ENCODE measurements at regions not wholly inside any gene's neighbourhood (a gene's known extent, or its start where the extent isn't known, plus 50 kb on each side); places are given as distances from the start of the nearest gene placed in this dataset.
A peak's percentile ranks its signal among the peaks of the same experiment; 100 is the strongest.
"Not testable (repeated sequence)": the region's sequence is repeated elsewhere in the genome, so short reads cannot be mapped to it uniquely, and the experiment has no call there.

DNA sequence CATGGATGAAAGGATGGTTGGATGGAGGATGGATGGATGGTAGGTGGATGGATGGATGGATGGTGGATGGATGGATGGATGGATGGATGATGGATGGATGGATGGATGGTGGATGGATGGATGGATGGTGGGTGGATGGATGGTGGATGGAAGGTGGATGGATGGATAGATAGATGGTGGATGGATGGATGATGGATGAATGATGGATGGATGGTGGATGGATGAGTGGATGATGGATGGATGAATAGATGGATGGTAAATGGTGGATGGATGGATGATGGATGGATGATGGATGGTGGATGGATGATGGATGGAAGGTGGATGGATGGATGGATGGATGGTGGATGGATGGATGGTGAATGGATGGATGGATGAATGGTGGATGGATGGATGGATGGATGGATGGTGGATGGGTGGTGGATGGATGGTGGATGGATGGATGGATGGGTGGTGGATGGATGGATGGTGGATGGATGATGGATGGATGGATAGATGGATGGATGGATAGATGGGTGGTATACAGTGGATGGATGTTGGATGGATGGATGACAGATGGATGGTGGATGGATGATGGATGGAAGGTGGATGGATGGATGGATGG is 350.8 kb downstream of the BRD1 start:
- DNase-seq: no peak

DNA sequence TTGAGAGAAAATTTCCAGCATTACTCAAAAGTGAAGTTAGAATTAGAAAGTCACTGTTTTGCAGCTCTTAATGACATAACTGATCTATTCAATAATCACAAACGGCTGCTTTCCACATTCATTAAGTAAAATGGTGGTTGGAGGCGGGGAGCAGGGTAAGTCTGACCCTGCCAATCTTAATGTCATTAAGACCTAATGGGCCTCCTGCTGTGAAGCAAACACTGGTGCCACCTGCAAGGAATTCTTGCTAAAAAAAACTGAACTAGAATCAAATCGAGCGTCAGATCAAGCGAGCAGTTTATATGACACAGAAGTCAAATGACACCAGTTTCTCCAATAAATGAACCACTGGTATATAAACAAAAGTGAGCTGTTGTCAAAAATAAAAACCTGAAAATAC is 351.5 kb downstream of the BRD1 start:
- no peak for DNase-seq

DNA sequence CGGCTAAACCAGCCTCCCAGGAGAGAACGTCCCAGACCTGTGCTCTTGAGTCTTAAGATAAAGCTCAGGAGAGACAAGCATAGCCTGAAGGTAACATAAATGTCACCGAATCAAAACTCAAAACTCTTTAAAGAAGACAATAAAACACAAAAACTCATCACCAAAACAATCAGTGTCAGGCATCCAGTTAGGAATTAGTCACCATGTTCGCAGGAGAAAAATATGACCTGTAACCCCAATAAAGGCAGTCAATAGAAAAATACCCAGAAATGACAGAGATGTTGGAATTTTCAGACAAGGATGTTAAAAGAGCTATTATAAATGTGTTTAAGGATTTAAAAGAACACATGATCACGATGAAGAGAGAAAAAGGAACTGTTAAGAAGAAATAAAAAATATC is 352.4 kb downstream of the BRD1 start:
- DNase-seq: no peak

DNA sequence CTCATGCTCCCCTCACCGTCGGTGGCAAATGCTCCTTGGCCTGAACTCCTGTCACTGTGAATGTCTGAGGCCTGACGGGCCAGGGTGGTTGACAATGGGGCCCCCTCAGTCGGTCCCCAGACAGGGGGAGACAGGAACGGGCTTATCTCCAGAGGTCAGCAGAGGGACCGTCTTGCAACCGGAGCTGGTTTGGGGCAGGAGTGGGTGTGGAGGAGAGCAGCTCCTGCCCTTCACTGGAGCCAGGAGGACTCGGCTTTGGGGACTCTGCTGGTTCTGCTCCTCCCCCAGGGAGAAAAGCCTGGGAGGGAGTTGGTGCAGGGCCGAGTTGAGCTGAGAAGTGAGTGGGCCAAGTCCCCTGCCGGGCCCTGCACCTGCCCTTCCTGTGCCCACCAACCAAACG is 354.4 kb downstream of the BRD1 start:
- DNase-seq: no peak

DNA sequence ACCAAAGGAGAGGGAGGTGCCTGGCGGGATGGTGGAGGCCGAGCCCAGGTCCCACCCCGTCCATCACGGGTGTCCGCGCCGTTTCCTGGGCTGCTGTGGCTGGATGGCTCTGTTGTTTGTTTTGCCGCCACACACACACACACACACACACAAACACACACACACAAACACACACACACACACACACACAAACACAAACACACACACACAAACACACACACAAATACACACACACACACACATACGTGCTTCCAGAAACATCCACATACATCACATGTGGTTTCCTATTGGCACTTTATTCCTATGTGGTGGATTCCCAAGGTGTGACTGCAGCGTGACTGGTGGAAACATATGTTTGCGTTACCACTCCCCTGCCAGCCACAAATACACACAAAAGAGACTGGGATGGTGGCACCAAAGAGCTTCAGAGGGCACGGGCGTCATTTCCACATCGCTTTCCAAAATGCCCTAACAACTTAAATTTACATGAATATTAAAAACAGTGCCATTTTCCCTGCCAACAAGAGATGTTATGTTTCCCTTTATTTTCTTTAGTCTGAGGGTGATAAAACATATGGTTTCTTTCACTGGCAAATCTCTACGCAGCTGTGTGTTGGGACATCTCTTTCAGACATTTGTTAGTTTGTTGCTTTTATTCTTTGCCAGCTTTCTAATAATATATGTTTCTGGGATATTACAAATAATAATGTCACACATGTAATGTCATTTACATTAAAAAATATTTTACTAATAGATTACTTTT is 356.8 kb downstream of the BRD1 start:
- no peak for DNase-seq

DNA sequence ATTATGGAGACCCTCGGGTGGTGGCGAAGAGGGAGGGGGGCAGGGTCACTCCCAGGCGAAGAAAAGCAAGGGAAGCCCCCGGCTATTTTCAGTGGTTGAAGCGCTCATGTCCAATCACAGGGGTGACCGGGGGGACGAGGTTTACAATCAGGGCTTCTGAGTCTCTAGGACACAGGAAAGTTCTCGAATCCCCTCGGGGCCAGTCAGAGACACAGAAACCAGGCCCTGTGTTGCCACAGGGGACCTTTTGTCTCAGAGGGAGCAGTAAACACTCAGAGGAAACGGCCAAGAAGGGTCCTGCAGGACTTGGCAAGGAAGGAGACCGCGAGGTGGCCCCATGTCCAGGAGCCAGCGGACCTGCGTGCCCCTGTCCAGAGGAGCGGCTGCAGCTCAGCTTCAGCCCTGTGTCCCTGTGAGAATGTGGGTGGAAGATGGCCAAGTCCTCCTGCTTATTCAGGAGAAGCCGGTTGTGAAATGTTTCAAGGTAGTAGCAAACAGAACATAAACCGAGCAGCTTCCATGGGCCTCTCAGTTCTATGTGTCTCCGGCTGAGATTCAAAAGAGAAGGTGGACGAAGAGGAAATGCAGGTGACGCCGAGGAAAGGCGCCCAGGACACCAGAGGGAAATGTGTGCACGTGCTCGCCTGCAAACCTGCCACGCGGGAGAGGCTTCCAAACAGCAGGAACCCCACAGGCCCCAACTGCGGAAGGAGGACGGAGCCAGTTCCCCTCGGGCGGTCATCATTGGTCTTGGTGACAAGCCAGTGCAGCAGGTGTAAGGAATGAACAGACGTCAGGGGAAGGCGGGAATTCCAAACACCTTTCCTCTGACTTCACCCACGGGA is 357.6 kb downstream of the BRD1 start:
- DNase-seq: no peak

DNA sequence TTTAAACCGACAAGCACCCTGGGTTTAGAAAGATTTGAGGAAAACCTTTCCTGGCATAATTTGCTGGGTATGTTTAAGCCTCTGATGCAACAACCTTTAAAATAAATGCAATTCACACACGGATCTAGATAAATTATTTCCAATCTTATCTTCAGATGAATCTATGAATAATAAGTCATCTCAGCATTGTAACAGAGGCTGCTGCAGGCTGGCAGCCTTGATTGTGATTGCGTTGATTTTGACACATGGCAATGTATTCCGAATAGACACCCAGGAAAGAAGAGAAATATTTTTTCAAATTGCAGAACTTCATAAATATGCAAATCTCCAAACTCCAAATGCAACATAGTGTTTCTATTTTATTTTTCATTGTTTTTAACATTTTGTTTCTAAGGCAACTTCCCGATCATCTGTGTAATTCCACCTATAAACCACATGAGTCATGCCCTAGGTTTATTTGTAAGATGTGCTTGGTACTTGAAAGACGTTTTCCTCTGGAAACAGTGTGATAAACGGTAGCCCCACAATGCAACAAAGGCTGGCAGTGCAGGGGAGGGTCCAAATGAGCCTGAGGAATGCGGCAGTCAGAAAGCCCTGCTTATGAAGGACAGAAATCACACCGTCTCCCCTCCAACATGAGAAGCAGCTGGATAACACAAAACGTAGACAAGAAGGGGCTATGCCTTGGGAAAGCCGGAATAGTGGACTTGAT is 359.0 kb downstream of the BRD1 start:
- DNase-seq: no peak

DNA sequence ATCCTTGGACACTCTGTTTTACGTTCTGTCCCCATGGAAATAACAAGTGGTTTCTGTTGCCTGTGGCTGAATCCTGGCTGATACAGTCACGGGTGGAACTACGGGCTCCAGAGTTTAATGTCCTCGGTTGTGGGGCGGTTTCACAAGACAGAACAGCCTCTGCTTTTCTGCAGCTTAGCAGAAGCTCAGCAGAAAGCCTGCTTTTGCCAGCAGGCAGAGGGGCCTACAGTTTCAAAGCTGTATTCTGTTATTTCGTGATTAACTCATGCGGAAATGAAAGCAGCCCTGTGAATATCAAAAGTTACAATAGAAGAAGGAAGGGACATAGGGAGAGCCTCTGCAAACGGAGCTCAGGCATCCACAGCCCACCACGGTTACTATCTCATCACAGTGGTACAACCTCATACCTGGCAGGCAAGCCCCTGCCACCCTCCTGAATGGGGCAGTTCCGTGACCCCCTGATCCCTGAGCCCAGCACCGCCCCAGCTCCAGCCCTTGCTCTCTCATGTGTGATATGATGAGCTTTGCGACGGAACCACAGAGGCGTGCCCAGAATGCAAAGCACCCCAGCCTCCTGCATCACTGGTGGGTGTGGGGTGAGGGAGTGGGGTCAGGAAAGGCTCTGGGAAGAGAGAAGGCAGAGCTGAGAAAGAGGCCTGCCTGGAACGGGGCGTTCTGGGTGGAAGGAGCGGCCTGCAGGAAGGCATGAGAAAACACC is 360.6 kb downstream of the BRD1 start:
- peak in 3 of 4 experiments; percentile 6 to 34 (median 14) for DNase-seq

DNA sequence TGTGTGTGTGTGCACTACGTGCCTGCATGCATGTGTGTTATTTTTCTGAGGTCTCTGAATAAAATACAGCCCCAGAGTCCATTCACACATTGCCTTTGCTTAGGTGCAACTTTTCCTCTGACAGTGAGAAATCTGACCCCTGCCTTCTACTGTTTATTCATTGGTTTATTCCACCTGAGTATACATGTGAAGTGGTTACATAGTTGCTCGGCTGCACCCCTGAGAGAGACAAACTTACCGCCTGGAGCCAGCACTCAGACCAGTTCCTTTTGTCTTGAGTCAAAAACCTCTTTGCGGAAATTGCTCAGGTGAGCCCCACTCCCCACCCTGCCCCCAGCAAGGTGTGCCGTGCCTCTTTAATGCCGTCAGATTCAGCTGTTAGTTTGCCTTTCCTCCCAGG is 363.6 kb downstream of the BRD1 start:
- no peak for DNase-seq

DNA sequence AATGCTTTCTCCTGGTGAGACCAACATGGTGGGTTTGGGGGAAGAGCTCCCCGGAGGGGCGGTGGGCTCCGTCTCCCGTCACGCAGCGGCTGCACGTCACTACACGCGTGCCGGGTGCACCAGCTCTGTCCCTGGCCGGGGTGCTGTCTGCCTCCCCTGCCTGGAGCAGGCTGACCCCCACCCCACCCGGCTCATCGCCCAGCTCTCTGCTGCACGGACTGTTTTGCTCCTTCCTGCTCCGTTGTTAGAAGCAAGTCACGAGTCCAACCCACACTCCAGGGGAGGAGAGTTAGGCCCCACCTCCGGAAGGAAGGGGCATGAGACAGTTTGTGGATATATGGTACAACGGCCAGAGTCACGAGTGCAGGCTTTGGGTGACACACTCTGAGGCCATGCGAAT is 364.9 kb downstream of the BRD1 start:
- DNase-seq: peak; percentile 34 to 71 (median 62)

DNA sequence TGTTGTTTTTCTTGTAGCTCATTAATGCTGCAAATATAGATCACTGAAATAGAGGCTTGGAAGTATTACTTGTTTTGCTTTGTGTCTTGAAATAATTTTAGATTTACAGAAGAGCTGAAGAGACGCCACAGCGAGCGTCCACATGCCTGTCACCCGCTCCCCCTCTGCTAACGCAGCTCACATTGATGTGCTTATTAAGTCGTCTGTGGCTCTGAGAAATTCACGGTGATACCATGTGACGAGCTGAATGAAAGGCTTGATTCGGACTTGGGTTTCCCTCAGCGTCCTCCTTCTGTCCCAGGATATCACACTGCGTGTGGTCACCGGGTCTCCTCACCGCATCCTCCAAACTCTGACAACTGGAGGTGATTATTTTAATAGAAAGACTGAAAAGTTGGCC is 365.4 kb downstream of the BRD1 start:
- DNase-seq: no peak

DNA sequence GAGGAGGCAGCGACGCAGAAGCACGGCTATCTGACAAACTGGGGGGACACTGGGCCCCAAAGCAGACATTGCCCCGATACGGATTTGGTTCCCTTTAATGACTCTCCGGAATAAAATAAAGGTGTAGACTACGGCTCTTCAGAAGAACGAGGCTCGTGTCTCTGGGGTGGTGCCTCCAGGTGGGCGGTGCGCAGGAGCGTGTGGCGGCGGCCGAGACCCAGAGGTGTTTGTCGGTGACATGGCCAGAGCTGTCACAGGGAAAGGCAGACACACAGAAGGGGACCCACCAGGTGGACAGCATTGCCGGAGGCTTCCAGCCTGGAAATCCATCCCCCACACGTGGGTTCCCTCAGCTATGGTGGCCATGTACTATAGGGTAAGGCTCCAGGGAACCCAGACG is 366.0 kb downstream of the BRD1 start:
- no peak for DNase-seq

DNA sequence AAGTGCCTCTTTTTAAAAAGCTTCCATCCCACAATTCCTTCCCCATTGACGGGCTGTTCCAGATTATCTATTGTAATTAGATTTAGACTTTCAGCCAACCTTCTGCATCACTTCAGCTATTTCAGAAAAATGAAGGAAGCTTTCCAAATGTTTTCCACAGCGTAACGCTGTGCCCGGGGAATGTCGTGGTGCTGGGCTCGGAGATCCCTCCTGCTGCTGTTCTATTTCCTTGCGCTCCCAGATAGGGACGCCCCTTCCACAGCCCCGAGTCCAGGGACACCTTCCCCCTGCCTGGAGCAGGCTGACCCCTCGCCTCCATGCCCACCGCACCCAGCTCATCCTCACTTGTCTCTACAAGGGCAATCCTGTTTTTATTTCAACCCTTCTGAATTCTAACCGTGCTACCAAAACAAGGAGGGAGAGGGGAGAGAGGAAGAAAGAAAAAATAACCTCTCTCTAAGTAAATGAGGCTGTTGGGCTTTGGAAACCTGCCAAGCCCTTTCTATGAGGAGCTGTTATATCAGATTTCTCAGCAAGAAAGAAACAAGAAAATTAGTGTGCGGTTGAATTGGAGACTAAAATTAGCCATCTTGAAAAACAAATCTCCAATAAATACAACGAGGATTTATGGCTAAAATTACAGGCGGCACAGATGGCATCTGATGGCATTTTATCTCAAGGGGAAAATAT is 366.9 kb downstream of the BRD1 start:
- DNase-seq: no peak

DNA sequence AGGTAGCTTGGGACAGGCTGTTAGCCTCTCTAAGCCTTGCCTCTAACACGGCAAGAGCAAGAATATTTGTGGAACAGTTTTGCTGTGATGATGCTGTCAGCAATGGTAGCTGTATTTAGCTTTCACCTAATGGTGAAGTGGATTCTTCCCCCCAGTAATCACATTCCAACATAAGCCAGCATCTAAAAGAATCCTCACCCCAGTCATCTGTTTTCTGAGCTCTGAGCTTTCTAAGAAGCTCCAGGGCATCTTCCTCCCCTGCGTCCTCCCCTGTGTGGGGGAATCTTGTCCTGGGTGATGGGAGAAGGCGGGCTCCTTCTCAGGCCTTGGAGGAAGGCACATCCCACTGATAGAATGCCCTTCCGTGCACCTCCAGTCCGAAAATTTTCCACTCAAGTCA is 367.6 kb downstream of the BRD1 start:
- DNase-seq: no peak

DNA sequence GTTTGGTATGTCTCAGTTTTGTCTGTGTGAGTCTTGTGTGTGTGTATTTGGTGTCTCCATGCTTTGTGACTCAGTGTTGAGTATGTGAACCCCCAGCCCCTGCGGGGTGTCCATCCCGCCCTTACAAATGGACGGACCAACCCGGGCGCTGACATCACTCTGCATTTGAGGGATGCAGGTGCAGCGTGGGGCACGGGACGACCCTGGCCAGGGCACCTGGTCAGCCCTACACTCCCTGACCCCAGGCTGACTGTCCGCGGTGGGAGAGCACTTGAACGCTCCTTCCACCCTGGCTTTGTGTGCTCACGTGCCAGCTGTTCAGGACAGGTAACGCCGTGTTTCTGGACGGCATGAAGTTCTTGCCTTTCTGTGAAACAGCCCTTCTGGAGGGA is 369.0 kb downstream of the BRD1 start:
- DNase-seq: no peak

DNA sequence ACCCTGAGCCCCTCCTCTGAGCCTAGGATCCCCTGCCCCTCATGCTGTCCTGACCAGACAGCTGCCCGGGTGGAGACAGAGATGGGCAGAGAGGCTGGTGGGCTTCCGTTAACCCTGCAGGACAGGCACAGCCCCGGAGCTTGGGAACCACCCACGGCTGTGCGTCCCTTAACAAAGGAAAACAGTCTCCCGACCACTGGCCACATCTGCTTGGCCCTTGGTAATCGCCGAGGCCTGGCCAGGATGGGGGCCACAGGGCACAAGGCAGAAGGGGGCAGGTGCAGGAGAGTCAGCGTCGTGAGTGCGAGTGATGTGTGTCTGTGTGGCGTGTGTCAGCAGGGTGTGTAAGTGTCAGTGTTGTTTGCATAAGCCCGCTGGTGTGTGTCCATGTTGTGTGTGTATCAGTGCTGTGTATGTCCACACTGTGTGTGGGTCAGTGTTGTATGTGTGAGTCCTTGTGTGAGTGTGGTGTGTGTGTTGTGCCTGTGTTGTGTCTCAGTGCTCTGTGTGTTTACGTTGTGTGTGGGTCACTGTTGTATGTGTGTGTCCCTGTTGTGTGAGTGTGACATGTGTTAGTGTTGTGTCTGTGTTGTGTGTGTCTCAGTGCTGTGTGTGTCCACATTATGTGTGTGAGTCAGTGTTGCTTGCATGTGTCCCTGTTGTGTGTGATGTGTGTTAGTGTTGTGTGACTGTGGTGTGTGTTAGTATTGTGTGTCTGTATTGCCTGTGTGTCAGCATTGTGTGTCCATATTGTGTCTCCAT is 369.5 kb downstream of the BRD1 start:
- DNase-seq: no peak

DNA sequence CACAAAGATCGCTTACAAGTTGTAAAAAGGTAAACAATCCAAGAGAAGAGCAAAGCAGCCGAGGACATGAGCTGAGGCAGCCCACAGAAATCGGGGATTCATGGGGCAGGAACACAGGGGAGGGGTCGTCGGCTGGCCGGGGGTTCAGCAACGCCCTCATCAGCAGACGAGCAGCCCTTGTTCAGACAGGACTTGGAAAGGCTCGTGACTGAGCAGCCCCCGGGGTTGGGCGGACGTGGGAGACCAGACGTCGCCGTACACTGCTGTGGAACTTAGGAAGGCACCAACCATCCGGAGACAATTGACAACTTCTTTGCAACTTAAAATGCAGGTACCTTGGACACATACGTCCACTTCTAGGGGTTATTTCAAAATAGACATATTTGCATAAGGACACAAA is 370.5 kb downstream of the BRD1 start:
- DNase-seq: no peak

DNA sequence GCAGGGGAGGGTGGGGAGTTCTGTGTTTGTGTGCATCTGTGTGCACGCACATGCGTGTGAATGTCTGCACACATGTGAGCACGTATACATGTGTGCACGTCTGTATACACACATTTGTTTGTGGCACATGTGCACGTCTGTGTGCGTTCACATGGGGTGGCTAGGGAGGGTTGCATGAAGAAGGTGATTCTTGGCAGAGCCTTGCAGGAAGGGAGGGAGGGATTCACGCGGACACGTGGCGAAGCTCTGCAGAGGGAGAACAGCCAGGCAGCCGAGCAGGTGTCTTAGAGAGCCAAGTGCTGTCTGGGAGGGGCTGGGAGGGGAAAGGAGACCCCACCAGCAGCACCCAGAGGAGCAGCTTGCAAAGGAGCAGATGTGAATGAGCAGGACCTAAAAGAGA is 372.1 kb downstream of the BRD1 start:
- no peak for DNase-seq

DNA sequence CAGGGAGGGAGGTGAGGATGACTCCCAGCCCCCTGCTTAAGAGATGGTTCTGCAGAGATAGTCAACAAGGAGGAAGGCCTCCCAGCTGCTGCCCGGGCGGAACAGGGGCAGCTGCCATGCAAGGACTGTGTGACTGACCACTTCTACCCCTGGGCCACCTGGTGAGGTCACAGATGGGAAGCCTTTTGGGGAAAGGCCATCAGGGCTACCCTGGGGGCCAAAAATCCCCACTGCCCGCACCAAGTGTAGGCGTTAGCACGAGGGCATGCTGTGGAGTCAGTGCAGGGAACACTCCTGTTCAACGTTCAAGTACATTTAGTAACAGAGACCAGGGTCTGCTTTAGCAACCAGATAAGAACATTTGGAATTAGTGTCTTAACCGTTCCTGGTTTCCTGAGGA is 372.9 kb downstream of the BRD1 start:
- no peak for DNase-seq

DNA sequence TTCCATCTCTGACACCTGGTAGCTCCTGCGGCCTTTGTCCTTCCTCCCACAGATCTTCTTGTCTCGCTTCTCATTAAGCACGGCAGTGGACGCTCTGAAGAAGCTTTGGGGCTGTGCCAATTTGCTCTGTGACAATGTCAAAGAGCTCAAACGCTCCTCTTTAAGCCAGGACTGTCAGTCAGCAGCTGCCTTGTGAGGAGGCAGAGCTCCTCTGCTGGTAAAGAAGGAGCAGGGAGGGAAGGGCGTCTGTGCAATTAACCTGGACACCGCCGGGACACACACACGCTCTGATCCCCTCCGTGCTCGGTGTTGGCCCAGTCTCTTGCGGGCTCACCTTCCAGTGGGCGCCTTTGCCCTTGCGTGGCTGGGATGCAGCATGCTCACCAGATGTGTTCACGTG is 373.9 kb downstream of the BRD1 start:
- DNase-seq: no peak

DNA sequence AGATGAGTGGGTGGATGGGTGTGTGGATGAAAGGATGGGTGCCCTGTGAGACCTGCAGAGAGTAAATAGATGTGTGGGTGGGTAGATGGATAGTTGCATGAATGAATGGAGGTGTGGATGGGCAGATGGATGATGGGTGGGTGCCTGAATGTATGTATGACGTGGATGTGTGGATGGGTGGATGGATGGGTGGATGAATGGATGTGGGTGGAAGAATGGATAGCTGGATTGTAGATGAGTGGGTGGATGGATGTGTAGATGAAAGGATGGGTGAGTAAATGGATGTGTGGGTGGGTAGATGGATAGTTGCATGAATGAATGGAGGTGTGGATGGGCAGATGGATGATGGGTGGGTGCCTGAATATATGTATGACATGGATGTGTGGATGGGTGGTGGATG is 374.7 kb downstream of the BRD1 start:
- DNase-seq: not testable (repeated sequence)
